Chondrocyte (in vitro differentiated cells): ENCODE measurements at regions not wholly inside any gene's neighbourhood (a gene's known extent, or its start where the extent isn't known, plus 50 kb on each side); places are given as distances from the start of the nearest gene placed in this dataset.

Source experiments
- DNase-seq: peaks from one replicate; pipeline ENCODE4 v3.0.0; 2021; ENCODE audit warnings: mixed read lengths, low spot score
- H3K27ac Mint-ChIP-seq: one replicate; pipeline ENCODE4 v1.8.0; 2021; ENCODE audit warnings: mild to moderate bottlenecking, moderate library complexity, mixed read lengths; ENCODE audit not compliant: unreplicated experiment
- H3K27me3 Mint-ChIP-seq: 2 replicates; pipeline ENCODE4 v1.8.0; 2021; ENCODE audit warnings: low read depth, mixed read lengths
- H3K36me3 Mint-ChIP-seq: 2 replicates; pipeline ENCODE4 v1.8.0; 2021; ENCODE audit warnings: low read depth, mixed read lengths
- H3K4me1 Mint-ChIP-seq: 2 replicates; pipeline ENCODE4 v1.8.0; 2021; ENCODE audit warnings: low read depth, mild to moderate bottlenecking, mixed read lengths
- H3K4me3 Mint-ChIP-seq: one replicate; pipeline ENCODE4 v1.8.0; 2021; ENCODE audit warnings: mild to moderate bottlenecking, moderate library complexity, mixed read lengths; ENCODE audit not compliant: unreplicated experiment
- H3K9me3 Mint-ChIP-seq: 2 replicates; pipeline ENCODE4 v1.8.0; 2021; ENCODE audit warnings: low read depth, mixed read lengths
- TF ChIP-seq, protein P1 (sequence below): fragments of 200-600 bp; sonication (generic); IDR thresholded peaks from 2 replicates; pipeline ENCODE4 v1.5.0; 2021; ENCODE audit warnings: antibody characterized with exemption, mild to moderate bottlenecking, moderate library complexity

DNA sequence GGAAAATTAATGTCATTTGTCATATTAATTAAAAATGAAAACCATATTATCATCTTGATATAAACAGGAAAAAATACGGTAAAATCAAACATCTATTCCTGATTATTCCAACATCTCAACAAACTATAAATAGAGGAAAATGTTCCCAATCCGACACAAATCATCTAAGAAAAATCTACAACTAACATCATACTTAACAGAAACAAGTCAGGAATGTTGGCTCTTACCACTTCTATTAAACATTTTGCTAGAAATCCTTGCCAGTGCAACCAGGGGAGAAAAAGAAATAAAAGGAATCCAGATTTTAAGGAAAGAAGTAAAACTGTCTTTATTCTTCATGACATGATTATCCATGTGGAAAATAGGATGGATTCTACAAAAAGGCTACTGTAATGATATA lies 77.0 kb upstream of the IRF2BP2 start:
- H3K36me3 Mint-ChIP-seq: peaks cover 4% of the 10 kb centered on the region
- H3K4me1 Mint-ChIP-seq: peaks cover 17% of the 10 kb centered on the region
- DNase-seq: no peak
- H3K4me3 Mint-ChIP-seq: no peak overlapping the region
- no peaks in the 10 kb centered on the region for H3K27me3 Mint-ChIP-seq
- peaks cover 9% of the 10 kb centered on the region for H3K9me3 Mint-ChIP-seq
- no peak overlapping the region for H3K27ac Mint-ChIP-seq
- TF ChIP-seq, protein P1, sequence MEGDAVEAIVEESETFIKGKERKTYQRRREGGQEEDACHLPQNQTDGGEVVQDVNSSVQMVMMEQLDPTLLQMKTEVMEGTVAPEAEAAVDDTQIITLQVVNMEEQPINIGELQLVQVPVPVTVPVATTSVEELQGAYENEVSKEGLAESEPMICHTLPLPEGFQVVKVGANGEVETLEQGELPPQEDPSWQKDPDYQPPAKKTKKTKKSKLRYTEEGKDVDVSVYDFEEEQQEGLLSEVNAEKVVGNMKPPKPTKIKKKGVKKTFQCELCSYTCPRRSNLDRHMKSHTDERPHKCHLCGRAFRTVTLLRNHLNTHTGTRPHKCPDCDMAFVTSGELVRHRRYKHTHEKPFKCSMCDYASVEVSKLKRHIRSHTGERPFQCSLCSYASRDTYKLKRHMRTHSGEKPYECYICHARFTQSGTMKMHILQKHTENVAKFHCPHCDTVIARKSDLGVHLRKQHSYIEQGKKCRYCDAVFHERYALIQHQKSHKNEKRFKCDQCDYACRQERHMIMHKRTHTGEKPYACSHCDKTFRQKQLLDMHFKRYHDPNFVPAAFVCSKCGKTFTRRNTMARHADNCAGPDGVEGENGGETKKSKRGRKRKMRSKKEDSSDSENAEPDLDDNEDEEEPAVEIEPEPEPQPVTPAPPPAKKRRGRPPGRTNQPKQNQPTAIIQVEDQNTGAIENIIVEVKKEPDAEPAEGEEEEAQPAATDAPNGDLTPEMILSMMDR: no peak

DNA sequence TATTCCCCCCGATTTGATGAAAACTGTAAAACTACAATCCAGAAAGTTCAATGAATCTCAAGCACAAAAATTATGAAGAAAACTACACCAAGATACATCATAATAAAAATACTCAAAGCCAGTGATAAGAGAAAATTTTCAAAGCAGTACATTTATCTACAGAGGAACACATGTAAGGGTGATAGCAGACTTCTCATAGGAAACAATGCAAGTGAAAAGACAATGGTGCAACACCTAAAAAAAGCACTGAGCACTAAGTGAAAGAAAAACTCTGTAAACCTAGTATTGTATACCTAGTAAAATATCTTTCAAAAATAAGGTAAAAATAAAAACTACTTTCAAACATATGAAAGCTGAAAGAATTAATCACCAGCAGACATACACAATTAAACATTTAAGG lies 76.1 kb upstream of the IRF2BP2 start:
- Mint-ChIP-seq H3K27ac (no peak overlapping the region), H3K9me3 (peaks cover 9% of the 10 kb centered on the region), H3K4me3 (no peak overlapping the region), H3K36me3 (peaks cover 4% of the 10 kb centered on the region), H3K27me3 (no peaks in the 10 kb centered on the region), H3K4me1 (peaks cover 17% of the 10 kb centered on the region)
- TF ChIP-seq, protein P1: no peak
- DNase-seq: no peak

DNA sequence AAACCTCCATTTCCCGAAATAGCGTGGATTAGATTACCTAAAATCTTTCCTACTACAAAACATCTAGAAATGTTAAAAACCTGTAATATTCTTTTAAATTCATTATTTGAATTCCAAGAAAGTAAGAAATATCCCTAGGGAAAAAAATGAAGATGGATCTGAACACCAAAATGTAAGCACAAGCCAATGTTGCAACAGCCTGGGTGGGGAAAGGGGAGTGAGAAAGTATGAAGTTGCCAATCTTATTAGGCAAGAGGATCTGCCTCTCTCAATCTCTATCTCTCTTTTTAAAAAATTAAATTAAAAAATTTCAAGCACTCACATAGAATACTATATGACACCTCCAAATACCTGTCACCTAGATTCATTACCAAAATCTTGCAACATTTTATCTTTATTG lies 74.9 kb upstream of the IRF2BP2 start:
- peaks cover 4% of the 10 kb centered on the region for H3K36me3 Mint-ChIP-seq
- H3K4me1 Mint-ChIP-seq: peaks cover 17% of the 10 kb centered on the region
- no peak overlapping the region for H3K4me3 Mint-ChIP-seq
- no peak for DNase-seq
- H3K27ac Mint-ChIP-seq: no peak overlapping the region
- TF ChIP-seq, protein P1: no peak
- H3K9me3 Mint-ChIP-seq: peaks cover 9% of the 10 kb centered on the region
- H3K27me3 Mint-ChIP-seq: no peaks in the 10 kb centered on the region

DNA sequence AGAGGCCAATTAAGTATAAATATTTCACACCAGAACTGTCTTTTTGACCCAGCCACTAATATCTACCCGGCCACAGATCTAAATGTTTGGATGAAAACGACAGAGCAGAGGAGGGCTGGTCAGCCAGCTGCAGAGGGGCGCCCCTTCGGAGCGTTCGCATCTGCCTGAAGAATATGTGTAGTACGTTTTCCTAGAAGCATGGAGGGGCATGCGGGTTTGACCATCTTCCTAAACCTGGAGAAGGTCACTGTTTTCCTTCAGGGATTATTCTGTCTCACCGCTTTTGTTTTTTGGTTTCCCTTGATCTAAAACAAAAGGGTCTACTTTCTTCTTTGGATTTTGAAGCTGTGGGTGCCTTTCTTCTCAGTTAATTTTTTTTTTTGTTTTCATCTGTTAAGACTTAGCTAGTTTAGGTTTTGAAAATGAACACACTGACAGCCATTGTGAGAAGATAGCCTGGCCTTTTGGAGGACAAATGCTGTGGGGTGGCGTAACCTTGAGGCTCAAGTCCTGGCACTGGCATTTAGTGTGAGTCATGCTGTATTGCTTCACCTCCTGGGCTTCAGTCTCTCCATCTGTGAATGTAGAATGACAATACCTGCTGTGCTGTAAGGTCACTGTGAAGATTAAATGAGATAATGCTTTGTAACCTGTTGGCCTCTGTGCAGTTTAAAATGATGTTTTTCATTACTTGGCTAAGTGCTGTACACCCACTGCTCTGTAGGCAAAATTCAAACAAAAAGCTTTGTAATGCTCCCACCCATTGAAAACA lies 74.1 kb upstream of the IRF2BP2 start:
- TF ChIP-seq, protein P1: no peak
- Mint-ChIP-seq H3K36me3 (peaks cover 4% of the 10 kb centered on the region), H3K27ac (no peak overlapping the region)

DNA sequence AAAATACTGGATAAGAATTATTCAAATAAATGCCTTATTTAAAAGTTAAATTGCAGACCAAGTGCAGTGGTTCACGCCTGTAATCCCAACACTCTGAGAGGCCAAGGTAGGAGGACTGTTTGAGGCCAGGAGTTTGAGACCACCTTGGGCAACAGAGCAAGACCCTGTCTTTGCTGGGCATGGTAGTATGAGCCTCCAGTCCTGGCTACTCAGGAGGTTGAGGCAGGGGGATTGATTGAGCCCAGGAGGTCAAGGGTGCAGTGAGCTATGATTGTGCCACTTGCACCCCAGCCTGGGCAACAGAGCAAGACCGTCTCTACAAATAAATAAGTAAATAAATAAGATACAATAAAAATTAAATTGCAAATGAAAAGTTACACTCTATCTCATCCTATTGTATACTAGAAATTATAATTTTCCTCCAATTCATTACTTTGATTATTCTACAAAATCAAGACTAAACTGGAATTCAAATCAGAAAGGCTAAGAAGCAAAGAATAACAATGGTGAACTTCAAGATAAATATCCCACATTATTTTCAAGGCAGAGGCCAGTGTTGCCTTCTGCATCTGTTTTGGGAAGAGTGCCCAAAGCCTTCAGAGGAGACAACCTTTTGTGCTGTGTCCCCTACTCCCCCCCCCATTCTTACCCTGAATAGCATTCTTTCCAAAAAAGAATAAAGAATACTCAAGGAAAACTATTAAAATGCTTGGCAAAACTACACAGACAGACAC lies 73.3 kb upstream of the IRF2BP2 start:
- Mint-ChIP-seq H3K4me3 (no peak overlapping the region), H3K4me1 (peaks cover 17% of the 10 kb centered on the region), H3K27me3 (no peaks in the 10 kb centered on the region), H3K36me3 (peaks cover 4% of the 10 kb centered on the region), H3K9me3 (peaks cover 9% of the 10 kb centered on the region), H3K27ac (no peak overlapping the region)
- TF ChIP-seq, protein P1: no peak
- no peak for DNase-seq

More for the DNA sequence above, 74.1 kb upstream of the IRF2BP2 start:
- Mint-ChIP-seq H3K27me3 (no peaks in the 10 kb centered on the region), H3K4me1 (peaks cover 17% of the 10 kb centered on the region), H3K4me3 (no peak overlapping the region), H3K9me3 (peaks cover 9% of the 10 kb centered on the region)
- no peak for DNase-seq
